ENCODE measurements at regions not wholly inside any gene's neighbourhood (a gene's known extent, or its start where the extent isn't known, plus 50 kb on each side); places are given as distances from the start of the nearest gene placed in this dataset.

DNA sequence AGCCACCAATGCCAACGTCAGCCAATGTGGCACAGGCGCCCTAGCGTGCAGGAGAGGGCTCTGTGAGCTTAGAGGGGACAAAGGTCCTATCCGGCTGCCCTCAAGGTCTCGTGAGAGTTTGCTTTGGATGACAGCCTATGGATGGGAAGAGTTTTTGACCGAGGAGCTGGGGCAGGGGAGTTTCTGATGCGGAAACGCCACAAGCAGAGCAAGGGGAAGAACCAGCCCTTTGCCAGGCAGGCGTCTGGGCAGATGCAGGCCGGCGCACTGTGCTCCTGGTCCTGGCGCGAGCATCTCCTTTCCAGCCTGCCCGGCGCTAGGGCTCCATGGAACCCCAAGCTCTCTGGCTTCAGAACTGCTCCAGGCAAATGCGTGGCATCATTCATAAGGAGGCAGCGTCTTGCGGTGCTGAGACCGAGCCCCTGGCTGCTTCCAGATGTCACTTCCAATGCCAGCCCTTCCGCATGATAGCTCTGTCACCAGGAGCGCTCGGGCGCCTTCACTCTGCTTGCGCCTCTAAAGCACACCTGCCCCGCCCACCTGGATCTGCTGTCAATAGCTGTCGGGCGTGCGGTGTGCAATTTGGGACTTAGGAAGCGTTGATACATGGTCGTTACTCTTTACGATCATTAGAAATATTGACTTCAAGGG is 374.9 kb upstream of the IRX1 start:
- ChIA-PET POLR2A (no interaction called here), CTCF (no interaction called here)
- Mint-ChIP-seq H3K9me3 (no peaks in the 10 kb centered on the region), H3K27me3 (ENCODE audit: low read depth) (peaks cover 8% of the 10 kb centered on the region; the same call in 1 of the 2 replicates), H3K4me1 (peaks cover 4% of the 10 kb centered on the region), H3K36me3 (no peaks in the 10 kb centered on the region), H3K27ac (no peak overlapping the region), H3K4me3 (no peak overlapping the region)
- no peak for DNase-seq (ENCODE audit: low spot score)
- TF ChIP-seq ZNF416 (CRISPR knock-in tag; IDR thresholded peaks at IDR 0.05): no peak
- no peak for TF ChIP-seq PRRX2 (CRISPR knock-in tag; IDR thresholded peaks at IDR 0.05)
- no peak for TF ChIP-seq FOXK1 (CRISPR knock-in tag; IDR thresholded peaks at IDR 0.05)
- TF ChIP-seq SP1 (CRISPR knock-in tag; conservative IDR thresholded peaks at IDR 0.05): no peak
- TF ChIP-seq ARID4B (CRISPR knock-in tag; IDR thresholded peaks at IDR 0.05; ENCODE audit: borderline replicate concordance): no peak
- TF ChIP-seq ATF3 (CRISPR knock-in tag; conservative IDR thresholded peaks at IDR 0.05): no peak
- no peak for TF ChIP-seq EMX1 (CRISPR knock-in tag; IDR thresholded peaks at IDR 0.05)
- no peak for TF ChIP-seq HMGA2 (CRISPR knock-in tag; IDR thresholded peaks at IDR 0.05)
- no peak for ATAC-seq

DNA sequence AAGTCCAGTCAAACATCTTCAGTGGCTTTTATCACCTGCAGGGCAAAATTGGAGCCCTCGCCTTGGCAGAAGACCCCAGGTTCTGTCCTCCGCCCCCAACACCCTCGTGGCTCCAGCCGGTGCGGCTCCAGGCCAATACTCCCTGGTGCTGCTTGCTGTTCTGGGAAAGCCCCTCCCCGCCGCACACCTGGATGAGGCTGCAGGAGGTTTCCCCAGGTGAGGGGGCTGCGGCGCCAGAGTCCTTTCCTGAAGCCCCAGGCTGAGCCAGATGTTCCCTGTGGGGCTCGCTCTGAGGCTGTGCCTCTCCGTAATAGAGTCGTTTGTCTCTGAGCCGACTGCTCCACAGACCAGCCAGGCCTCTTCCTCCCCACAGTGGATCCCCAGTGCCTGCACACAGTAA is 375.4 kb upstream of the IRX1 start:
- POLR2A ChIA-PET: no interaction called here

GRCh38 chr5:3218916-3219650 is 376.5 kb upstream of the IRX1 start:
- POLR2A ChIA-PET: no interaction called here
- Mint-ChIP-seq H3K27ac (no peak overlapping the region), H3K27me3 (ENCODE audit: low read depth) (peaks cover under 1% of the 10 kb centered on the region; the same call in 1 of the 2 replicates), H3K36me3 (no peaks in the 10 kb centered on the region), H3K4me1 (no peaks in the 10 kb centered on the region), H3K9me3 (no peaks in the 10 kb centered on the region), H3K4me3 (no peak overlapping the region)
- DNase-seq (ENCODE audit: low spot score) (no peak), ATAC-seq (no peak)
- CTCF ChIA-PET: no interaction called here
- TF ChIP-seq ATF3 (CRISPR knock-in tag; conservative IDR thresholded peaks at IDR 0.05) (no peak), GRHL2 (CRISPR knock-in tag; IDR thresholded peaks at IDR 0.05; ENCODE audit: insufficient replicate concordance, severe bottlenecking) (no peak), OVOL2 (CRISPR knock-in tag; IDR thresholded peaks at IDR 0.05; ENCODE audit: borderline replicate concordance) (no peak), ETV6 (CRISPR knock-in tag; IDR thresholded peaks at IDR 0.05) (no peak), ZNF317 (CRISPR knock-in tag; IDR thresholded peaks at IDR 0.05; ENCODE audit: borderline replicate concordance, low read depth) (no peak), SOX15 (CRISPR knock-in tag; IDR thresholded peaks at IDR 0.05) (no peak), E2F1 (CRISPR knock-in tag; IDR thresholded peaks at IDR 0.05) (no peak), MAX (CRISPR knock-in tag; IDR thresholded peaks at IDR 0.05) (no peak), ZNF138 (CRISPR knock-in tag; conservative IDR thresholded peaks at IDR 0.05) (no peak), ZMAT4 (CRISPR knock-in tag; IDR thresholded peaks at IDR 0.05) (no peak), GTF2I (CRISPR knock-in tag; conservative IDR thresholded peaks at IDR 0.05) (no peak)

More for the DNA sequence above, 375.4 kb upstream of the IRX1 start:
- CTCF ChIA-PET: no interaction called here
- Mint-ChIP-seq H3K36me3 (no peaks in the 10 kb centered on the region), H3K27ac (no peak overlapping the region), H3K4me3 (no peak overlapping the region), H3K9me3 (no peaks in the 10 kb centered on the region), H3K4me1 (no peaks in the 10 kb centered on the region; the same call in 1 of the 2 replicates), H3K27me3 (ENCODE audit: low read depth) (peaks cover 7% of the 10 kb centered on the region; the same call in 1 of the 2 replicates)
- TF ChIP-seq, protein P1, sequence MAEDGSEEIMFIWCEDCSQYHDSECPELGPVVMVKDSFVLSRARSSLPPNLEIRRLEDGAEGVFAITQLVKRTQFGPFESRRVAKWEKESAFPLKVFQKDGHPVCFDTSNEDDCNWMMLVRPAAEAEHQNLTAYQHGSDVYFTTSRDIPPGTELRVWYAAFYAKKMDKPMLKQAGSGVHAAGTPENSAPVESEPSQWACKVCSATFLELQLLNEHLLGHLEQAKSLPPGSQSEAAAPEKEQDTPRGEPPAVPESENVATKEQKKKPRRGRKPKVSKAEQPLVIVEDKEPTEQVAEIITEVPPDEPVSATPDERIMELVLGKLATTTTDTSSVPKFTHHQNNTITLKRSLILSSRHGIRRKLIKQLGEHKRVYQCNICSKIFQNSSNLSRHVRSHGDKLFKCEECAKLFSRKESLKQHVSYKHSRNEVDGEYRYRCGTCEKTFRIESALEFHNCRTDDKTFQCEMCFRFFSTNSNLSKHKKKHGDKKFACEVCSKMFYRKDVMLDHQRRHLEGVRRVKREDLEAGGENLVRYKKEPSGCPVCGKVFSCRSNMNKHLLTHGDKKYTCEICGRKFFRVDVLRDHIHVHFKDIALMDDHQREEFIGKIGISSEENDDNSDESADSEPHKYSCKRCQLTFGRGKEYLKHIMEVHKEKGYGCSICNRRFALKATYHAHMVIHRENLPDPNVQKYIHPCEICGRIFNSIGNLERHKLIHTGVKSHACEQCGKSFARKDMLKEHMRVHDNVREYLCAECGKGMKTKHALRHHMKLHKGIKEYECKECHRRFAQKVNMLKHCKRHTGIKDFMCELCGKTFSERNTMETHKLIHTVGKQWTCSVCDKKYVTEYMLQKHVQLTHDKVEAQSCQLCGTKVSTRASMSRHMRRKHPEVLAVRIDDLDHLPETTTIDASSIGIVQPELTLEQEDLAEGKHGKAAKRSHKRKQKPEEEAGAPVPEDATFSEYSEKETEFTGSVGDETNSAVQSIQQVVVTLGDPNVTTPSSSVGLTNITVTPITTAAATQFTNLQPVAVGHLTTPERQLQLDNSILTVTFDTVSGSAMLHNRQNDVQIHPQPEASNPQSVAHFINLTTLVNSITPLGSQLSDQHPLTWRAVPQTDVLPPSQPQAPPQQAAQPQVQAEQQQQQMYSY (CRISPR knock-in tag; IDR thresholded peaks at IDR 0.05): no peak
- no peak for ATAC-seq
- DNase-seq (ENCODE audit: low spot score): no peak

Data from WTC11 (cell line).